ACC112 (cell line): ENCODE measurements at regions not wholly inside any gene's neighbourhood (a gene's known extent, or its start where the extent isn't known, plus 50 kb on each side); places are given as distances from the start of the nearest gene placed in this dataset.

Source experiments
- H2AFZ ChIP-seq: fragments of 200-600 bp; sonication (generic); one replicate; pipeline ENCODE4 v1.6.0; 2017; ENCODE audit warnings: antibody characterized with exemption, low read length; ENCODE audit not compliant: unreplicated experiment
- H3K27ac ChIP-seq: fragments of 200-600 bp; sonication (generic); 2 replicates; pipeline ENCODE4 v1.5.1; 2014; ENCODE audit warnings: low read depth, mild to moderate bottlenecking, antibody characterized with exemption, low read length, moderate library complexity
- H3K27me3 ChIP-seq: fragments of 200-600 bp; sonication (generic); 2 replicates; pipeline ENCODE4 v1.6.1; 2014; ENCODE audit warnings: mild to moderate bottlenecking, antibody characterized with exemption, low read length, moderate library complexity, mixed read lengths; ENCODE audit not compliant: insufficient read depth
- H3K36me3 ChIP-seq: fragments of 200-600 bp; sonication (generic); 2 replicates; pipeline ENCODE4 v1.6.1; 2016; ENCODE audit warnings: mild to moderate bottlenecking, antibody characterized with exemption, low read length, moderate library complexity, mixed read lengths; ENCODE audit not compliant: insufficient read depth
- H3K4me1 ChIP-seq: fragments of 200-600 bp; sonication (generic); one replicate; pipeline ENCODE4 v1.6.1; 2016; ENCODE audit warnings: low read length, mixed read lengths; ENCODE audit not compliant: insufficient read depth, unreplicated experiment, control insufficient read depth
- H3K4me3 ChIP-seq: fragments of 200-600 bp; sonication (generic); 2 replicates; pipeline ENCODE4 v1.5.1; 2014; ENCODE audit warnings: mild to moderate bottlenecking, low read depth, low read length
- H3K79me2 ChIP-seq: fragments of 200-600 bp; sonication (generic); one replicate; pipeline ENCODE4 v1.6.0; 2016; ENCODE audit warnings: low read length; ENCODE audit not compliant: control insufficient read depth, unreplicated experiment, insufficient read depth

DNA sequence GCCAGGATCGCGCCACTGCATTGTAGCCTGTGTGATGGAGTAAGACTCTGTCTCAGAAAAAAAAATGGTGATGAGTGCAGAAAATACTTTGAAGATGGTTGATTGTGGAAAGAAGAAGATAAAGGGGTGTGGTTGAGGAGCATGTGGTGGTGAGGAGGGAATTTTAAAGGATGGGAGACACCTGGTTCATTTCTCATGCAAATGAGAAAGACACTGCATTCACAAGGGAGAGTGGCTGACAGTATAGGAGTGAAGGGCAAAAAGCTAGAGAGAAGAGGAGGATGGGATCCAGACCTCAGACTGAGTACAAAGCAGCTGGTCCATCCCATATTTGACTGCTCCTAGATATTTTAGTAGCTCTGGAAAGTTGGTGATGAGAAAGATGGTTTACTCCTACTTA, 206.0 kb downstream of the SNAPC1 start:
- Histone ChIP-seq H2AFZ (no peak overlapping the region), H3K27ac (no peak overlapping the region), H3K4me3 (no peak overlapping the region), H3K4me1 (peaks cover 7% of the 10 kb centered on the region), H3K79me2 (no peaks in the 10 kb centered on the region), H3K36me3 (no peaks in the 10 kb centered on the region), H3K27me3 (no peaks in the 10 kb centered on the region)

DNA sequence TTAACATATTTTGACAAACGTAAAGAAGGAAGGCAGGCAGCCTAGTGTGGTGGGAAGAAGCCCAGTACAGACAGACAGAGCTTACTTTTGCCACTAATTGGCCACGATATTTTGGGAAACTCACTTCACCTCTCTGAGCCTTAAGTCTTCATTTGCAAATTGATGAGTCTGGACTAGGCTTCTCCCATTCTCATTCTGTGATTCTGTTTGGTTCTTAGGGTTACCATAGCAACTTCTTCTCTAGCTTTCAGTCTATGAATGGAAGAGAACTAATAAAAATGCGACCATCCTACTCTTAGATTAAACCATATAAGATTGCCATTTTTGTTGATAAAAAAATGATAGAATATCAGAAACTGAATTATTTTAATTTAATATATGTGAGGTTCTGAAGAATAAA, 210.5 kb downstream of the SNAPC1 start:
- no peaks in the 10 kb centered on the region for H3K36me3 ChIP-seq
- H3K4me1 ChIP-seq: peaks cover 8% of the 10 kb centered on the region
- H3K27me3 ChIP-seq: no peaks in the 10 kb centered on the region
- no peak overlapping the region for H3K4me3 ChIP-seq
- H3K27ac ChIP-seq: no peak overlapping the region
- H3K79me2 ChIP-seq: no peaks in the 10 kb centered on the region
- H2AFZ ChIP-seq: no peak overlapping the region

DNA sequence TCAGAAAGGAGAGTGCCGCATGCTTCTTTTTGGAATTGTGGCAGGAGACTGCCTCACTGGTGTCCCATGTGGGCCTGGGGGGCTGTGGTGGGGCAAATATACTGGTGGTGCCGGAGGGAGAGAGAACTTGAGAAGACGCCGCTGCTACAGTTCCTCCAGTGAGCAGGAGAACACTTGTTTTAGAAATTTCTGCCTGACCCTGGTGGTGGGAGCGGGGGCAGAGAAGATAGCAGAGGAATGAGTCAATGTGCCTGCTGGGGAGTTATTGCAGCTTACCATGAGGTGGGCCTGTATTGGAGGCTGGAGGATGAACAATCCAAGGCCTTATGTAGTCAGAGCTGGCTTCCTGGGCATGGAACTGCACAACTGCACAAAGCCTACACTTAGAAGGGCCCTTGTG, 211.8 kb downstream of the SNAPC1 start:
- Histone ChIP-seq H3K79me2 (no peaks in the 10 kb centered on the region), H3K27ac (no peak overlapping the region), H3K4me3 (no peak overlapping the region), H2AFZ (no peak overlapping the region), H3K4me1 (peaks cover 8% of the 10 kb centered on the region), H3K27me3 (no peaks in the 10 kb centered on the region), H3K36me3 (no peaks in the 10 kb centered on the region)

DNA sequence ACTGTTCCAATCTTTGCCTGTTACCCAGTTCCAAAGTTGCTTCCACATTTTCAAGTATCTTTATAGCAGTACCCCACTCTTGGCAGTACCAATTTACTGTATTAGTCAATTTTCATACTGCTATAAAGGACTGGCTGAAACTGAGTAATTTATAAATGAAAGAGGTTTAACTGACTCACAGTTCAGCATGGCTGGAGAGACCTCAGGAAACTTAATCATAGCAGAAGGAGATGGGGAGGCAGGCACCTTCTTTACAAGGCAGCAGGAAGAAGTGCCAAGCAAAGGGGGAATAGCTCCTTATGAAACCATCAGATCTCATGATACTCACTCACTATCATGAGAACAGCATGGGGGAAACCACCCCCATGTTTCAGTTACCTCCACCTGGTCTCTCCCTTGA, 215.0 kb downstream of the SNAPC1 start:
- peaks cover 8% of the 10 kb centered on the region for H3K4me1 ChIP-seq
- no peak overlapping the region for H2AFZ ChIP-seq
- no peaks in the 10 kb centered on the region for H3K36me3 ChIP-seq
- H3K27ac ChIP-seq: no peak overlapping the region
- H3K79me2 ChIP-seq: no peaks in the 10 kb centered on the region
- no peaks in the 10 kb centered on the region; the same call in 1 of the 2 replicates for H3K27me3 ChIP-seq
- H3K4me3 ChIP-seq: no peak overlapping the region

DNA sequence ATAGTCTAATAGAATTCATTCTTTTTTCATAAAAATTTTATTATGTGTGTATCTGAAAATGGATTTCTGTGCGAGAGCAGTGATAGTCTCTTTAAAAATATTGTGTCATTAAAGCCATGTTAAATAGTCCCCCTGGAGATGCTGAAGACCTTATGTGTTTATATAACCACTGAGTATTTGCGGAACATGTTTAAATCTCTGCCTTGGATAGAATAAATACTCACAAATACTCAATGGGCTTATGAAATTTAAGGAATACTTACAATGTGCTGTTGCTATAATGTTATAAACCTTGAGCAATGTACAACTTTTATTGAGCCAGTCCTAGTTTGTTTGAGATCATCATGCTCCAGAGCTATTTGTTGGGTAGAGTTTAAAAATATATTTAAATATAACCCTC, 226.0 kb downstream of the SNAPC1 start:
- H3K27me3 ChIP-seq: no peaks in the 10 kb centered on the region; the same call in 1 of the 2 replicates
- no peaks in the 10 kb centered on the region for H3K4me1 ChIP-seq
- no peak overlapping the region for H2AFZ ChIP-seq
- no peaks in the 10 kb centered on the region for H3K36me3 ChIP-seq
- no peak overlapping the region for H3K27ac ChIP-seq
- H3K79me2 ChIP-seq: no peaks in the 10 kb centered on the region
- H3K4me3 ChIP-seq: no peak overlapping the region

DNA sequence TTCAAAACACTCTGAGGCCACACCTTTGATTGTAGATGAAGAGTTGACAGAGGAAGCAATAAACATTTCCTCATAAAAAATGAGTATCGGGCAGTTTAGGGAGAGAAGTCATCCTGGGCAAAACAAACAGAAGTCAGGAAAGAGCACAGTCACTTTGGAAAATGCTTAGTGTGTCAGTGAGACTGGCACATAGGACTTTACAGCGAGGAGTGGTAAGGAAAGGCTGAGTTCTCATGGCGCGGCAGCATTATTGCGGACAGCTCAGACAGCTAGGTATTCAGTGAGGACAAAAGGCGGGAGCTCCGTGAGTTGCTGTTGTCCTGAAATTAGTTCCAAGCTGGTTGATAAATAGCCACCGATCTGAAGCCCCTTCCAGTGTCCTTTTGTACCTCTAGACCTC, 229.9 kb downstream of the SNAPC1 start:
- H3K27me3 ChIP-seq: no peaks in the 10 kb centered on the region; the same call in 1 of the 2 replicates
- H3K4me1 ChIP-seq: no peaks in the 10 kb centered on the region
- H3K27ac ChIP-seq: no peak overlapping the region
- no peaks in the 10 kb centered on the region for H3K36me3 ChIP-seq
- no peak overlapping the region for H2AFZ ChIP-seq
- H3K4me3 ChIP-seq: no peak overlapping the region
- H3K79me2 ChIP-seq: no peaks in the 10 kb centered on the region

DNA sequence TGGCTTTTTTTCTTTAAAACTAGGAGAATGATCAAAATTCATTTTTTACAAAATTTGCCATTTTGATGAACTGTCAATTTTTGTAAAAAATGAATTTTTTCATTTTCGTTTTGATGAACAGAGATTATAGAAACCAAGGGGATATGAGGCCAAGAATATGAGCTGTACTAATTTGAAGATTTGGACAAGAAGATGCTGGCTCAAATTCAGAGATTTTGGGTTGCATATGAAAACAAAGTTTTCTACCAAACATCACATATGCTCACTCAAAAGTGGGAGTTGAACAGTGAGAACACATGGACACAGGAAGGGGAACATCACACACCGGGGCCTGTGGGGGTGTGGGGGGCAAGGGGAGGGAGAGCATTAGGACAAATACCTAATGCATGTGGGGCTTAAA, 230.7 kb downstream of the SNAPC1 start:
- Histone ChIP-seq H3K36me3 (no peaks in the 10 kb centered on the region), H3K27me3 (no peaks in the 10 kb centered on the region; the same call in 1 of the 2 replicates), H3K27ac (no peak overlapping the region), H3K4me1 (no peaks in the 10 kb centered on the region), H2AFZ (no peak overlapping the region), H3K79me2 (no peaks in the 10 kb centered on the region), H3K4me3 (no peak overlapping the region)

DNA sequence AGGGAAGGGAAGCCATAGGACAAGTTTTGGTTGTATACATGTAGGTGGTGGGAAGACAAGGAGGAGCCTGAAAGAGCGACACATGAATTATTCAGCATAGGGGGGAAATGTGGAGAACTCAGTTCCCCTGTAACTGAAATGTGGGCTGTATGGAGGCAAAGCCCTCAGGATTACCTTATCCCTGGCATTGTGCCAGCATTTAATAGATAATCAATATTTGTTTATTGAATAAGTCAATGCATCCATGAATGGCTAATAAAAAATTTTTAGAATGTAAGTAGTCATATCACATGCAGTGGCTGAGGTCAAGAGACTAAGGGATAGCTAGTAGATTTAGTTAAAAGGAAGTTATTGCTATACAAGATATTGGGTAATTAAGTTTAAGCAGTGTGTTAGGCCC, 232.4 kb downstream of the SNAPC1 start:
- Histone ChIP-seq H3K4me1 (no peaks in the 10 kb centered on the region), H3K36me3 (no peaks in the 10 kb centered on the region), H3K27me3 (no peaks in the 10 kb centered on the region; the same call in 1 of the 2 replicates), H3K79me2 (no peaks in the 10 kb centered on the region), H2AFZ (no peak overlapping the region), H3K27ac (no peak overlapping the region), H3K4me3 (no peak overlapping the region)

DNA sequence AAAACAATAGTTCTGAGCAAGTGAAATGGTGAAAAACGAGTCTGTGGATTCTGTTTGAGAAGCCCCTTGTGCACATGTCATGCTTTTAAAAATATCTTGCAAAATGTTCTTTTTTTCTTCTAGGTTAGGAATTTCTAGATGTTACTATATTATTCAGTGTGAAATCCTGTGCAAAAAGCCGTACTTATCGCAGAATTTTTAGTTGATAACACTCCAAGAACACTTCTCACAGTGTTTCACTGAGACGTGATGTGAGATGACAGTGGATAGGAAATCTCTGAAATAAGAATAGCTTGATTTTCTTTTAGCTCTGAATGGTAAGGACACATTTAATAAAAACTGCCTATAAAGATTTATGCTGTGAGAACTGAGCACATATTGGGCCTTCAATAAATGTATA, 234.5 kb downstream of the SNAPC1 start:
- Histone ChIP-seq H3K4me3 (no peak overlapping the region), H3K79me2 (no peaks in the 10 kb centered on the region), H3K4me1 (no peaks in the 10 kb centered on the region), H3K27me3 (no peaks in the 10 kb centered on the region), H3K36me3 (no peaks in the 10 kb centered on the region), H3K27ac (no peak overlapping the region), H2AFZ (no peak overlapping the region)

DNA sequence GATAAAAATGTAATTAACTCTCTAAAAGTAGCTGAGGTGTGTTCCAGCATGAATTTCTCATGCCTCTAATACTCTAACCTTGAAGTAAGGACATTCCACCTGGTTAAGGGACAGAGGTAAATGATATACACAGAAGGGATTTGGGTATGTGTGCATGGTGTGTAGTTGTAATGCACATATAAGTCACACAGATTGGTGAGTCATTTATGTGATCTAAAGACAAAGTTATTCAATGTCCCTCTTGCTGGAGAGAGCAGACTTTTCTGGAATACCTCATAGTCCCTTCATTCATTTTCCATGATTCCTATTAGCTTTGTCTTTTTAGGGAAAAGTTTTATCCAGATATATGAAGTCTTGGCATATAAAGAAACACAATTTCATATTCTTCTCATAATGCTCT, 234.9 kb downstream of the SNAPC1 start:
- Histone ChIP-seq H3K4me1 (peaks cover 2% of the 10 kb centered on the region), H3K36me3 (no peaks in the 10 kb centered on the region), H2AFZ (no peak overlapping the region), H3K4me3 (no peak overlapping the region), H3K79me2 (no peaks in the 10 kb centered on the region), H3K27me3 (no peaks in the 10 kb centered on the region), H3K27ac (no peak overlapping the region)

DNA sequence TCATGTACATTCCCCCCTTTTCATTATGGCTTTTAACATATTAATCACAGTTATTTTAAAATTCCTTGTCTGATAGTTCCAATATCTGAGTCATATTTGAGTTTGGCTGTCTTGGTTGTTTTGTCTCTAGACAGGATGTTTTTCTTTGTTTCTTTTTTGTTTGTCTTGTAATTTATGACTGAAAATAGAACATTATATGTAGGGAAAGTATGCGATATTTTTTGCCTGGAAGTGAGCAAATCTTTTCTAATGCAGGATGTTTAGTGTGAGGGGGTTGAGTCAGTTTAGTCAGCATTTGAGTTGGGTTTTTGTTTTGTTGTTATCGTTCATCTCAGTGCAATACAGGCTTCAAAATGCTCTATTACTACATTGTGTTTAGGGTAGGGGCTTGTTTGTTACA, 239.7 kb downstream of the SNAPC1 start:
- no peaks in the 10 kb centered on the region for H3K27me3 ChIP-seq
- H3K36me3 ChIP-seq: no peaks in the 10 kb centered on the region
- no peak overlapping the region for H2AFZ ChIP-seq
- H3K27ac ChIP-seq: peak overlapping the region; percentile 94
- H3K79me2 ChIP-seq: no peaks in the 10 kb centered on the region
- H3K4me3 ChIP-seq: peak overlapping the region; percentile 64
- peaks cover 13% of the 10 kb centered on the region for H3K4me1 ChIP-seq
